Activated T-cell treated with anti-CD3 and anti-CD28 coated beads, Interleukin-2, amount 50 U/mL, for 1 hour (primary cell): ENCODE measurements at regions not wholly inside any gene's neighbourhood (a gene's known extent, or its start where the extent isn't known, plus 50 kb on each side); places are given as distances from the start of the nearest gene placed in this dataset.

ENCODE experiments used
- DNase-seq: peaks from one replicate; pipeline ENCODE4 v3.0.0-alpha.2; 2020

DNA sequence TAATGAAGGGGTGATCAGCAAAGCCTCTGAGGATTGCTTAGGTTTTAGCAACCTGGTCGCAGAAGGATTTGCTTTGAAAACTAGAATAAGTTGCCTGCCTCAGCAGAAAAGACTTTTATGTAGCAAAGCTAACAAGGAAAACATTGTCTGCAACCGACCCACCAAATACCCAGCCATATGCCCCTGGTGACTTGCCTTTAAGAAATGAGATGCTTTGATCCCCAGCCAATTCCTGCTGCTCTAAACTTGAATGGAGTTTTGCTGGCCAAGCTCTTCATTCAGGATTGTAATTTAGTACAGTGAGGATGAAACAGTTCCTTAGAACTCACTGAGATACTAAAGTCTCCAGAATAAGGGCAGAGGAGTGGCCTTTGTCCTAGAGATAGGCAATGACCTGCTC, 139.8 kb upstream of the PROK2 start:
- no peak for DNase-seq

DNA sequence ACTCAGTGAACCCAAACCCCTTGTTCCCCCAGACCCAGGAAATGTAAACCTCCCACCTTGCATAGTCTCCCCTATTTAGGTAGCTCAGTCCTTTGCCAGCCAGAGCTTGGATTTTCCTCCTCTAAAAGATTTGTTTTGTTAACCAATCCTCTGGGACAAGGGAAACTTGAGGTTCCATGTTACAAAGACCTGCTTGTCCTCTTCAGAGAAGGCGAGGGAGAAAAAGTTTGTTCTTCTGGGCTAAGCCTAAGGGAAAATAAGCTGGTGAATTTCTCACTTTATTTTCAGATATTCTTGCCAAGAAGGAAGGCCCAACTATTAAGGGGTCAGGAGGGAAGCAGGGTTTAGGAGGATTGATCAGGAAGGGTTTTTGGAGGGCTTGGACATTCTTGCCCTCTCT, 136.1 kb upstream of the PROK2 start:
- DNase-seq, result no peak

DNA sequence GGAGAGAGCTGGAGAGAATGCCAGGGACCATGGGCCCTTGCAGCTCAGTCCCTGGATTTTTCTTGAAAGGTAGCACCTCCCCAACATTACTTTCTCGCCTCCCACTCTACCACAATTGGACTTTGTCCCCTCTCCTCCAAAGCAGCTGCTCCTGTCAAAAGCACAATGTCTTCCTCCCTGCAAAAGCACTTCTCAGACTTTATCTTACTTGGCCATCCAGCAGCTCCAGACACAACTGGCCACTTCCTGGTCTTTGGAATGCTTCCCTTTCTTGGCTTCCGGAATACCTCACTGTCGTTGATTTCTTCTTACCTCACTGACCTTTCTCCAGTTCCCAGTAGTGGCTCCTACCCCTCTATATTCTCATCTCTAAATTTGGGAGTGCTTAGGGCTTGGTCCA, 134.6 kb upstream of the PROK2 start:
- no peak for DNase-seq

DNA sequence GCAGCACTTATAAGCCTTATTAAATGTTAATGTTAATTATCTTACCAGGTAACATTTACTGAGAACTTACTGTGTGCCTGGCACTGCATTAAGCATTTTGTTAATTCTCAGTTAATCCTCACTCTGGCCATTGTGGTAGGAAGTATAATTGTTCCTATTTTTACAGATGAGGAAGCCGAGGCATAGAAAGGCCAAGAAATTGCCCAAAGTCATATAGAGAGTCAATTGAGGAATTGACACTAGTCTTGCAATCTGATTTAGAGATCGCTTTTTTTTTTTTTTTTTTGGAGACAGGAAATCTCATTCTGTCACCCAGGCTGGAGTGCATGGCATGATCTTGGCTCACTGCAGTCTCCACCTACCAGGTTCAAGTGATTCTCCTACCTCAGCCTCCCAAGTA, 132.6 kb upstream of the PROK2 start:
- DNase-seq, result no peak

DNA sequence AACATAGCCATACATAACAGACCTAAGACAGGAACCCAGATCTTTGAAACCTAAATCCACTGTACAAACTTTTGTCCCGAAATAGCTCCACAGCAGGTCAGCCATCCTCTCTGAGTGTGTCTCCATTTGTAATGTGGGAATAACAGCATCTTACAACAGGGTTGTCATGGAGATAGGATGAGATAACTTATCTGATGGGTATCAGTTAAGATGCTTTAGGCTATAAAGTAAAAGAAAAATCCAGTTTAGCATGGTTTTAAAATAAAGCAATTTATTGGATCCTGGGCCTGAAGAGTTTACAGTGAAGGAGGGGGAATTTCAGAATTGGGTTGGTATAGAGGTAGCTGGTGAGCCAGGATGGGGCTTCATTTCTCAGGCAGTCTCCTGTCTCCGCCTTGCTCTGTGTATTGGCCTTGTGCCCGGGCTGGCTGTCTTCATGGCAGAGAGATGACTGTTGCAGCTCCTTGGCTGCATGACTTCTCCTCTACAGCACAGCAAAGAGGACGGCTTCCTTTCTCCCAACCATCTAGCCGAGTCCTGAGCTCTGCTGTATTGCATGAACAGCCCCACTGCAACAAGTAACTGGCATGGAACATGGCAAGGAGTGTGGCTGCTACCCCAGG, 131.9 kb upstream of the PROK2 start:
- DNase-seq, result no peak

DNA sequence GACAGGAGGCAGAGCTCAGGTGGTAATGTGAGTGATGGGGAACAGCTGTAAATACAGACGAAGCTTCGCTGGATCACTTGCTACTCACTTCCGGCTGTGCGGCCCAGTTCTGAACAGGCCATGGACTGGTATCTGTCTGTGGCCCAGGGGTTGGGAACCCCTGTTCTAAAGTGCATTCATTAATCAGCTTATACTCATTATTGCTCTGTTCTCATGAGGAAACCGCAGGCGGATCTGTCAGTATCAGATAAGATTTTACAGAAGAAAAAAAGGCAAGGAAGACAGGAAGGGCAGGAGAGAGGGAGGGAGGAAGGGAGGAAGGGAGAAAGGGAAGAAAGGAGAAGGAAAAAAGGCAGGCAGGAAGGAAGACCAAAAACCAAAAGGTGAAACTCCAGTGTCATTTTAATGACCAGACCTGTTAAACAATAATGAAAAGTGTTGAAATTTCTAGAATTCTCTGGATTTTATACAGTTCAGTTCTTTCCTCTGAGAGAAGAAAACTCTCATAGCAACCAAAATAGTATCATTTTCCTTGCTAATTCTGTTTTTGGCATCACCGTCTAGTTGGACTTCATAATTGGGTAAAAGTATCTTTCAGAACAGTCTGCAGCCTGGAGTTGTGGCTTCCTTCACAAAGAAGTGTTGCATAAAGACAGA, 128.0 kb upstream of the PROK2 start:
- DNase-seq, result no peak

DNA sequence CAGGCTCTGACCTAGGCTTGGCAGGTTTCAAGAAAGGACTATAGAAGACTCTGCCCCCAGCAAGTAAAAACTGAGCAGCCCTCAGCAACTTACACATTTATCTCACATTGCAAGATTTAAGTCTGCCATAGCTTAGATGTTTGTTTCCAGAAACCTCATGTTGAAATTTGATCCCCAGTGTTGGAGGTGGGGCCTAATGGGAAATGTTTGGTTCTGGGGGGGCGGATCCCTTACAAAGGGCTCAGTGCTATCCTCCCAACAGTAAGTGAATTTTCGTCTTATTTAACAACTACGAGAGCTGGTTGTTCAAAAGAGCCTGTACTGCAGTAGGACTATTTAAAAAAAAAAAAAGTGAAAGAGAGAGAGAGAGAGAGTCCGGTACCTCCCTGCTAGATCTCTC, 125.2 kb upstream of the PROK2 start:
- DNase-seq, result no peak

DNA sequence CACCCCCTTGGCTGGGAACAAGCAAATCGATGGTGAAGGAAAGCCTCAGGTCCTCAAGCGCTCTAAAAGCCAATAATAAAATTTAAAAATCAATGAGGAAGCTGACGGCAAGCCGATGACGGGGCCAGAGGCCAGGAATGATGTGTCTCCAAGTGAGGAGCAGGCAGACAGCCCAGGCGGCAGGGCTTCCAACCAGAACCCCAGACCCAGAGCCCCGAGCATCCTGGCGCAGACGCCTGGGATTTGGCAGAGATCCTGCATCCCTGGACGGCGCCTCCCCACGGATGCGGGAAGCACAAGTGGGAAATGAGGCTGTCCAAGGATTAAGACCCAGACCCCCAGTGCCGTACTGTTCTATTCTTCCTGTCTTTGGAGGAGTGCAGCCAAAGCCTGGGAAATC, 123.0 kb upstream of the PROK2 start:
- no peak for DNase-seq

DNA sequence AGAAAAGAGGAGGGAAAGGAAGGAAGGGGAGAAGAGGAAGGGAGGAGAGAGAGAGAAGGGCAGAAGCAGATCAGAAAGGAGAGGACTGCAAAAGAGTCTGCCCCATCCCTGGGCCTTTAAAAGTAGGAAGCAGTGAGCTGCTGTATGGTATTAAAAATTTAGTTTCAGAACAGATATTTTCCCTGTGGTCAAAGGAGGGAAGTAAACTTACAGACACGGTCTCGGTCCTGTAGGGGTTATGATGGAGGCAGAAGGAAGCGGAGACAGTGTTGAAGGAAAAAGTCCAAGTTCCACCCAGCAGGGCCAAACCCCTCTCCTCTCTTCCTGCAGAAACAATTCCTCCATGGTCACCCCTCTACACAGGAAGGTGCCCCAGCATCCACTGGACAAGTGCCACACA, 122.0 kb upstream of the PROK2 start:
- DNase-seq, result no peak

DNA sequence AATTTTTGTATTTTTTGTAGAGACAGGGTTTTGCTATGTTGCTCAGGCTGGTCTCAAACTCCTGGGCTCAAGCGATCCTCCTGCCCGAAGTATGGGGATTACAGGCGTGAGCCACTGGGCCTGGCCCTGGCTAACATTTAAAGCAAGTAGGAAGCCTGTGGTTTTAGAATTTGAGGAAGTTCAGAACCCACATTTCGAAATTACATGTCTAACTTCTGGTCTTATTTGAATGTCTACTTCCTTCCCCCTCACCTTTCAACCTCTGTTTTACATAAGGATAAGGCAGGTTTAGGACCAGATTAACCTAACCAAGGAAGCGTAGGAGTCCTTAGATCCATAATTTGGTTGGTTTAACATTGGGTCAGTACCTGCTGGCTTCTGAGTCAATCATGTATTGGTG, 120.5 kb upstream of the PROK2 start:
- DNase-seq, result no peak

DNA sequence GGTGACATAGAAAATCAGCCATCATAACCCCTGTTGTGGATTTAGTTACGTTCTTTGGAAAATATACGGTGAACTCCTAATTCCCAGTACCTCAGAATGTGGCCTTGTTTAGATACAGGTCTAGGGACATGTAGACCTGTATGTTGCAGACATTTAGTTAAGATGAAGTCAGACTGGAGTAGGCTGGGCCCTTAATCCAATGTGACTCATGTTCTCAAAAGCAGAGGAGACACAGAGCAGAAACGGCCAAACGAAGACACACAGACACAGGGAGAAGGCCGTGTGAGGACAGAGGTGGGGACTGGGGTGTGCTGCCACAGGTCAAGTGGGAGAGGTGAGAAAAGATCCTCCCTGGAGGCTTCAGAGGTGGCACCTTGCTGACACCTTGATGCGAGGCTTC, 119.0 kb upstream of the PROK2 start:
- DNase-seq, result no peak

DNA sequence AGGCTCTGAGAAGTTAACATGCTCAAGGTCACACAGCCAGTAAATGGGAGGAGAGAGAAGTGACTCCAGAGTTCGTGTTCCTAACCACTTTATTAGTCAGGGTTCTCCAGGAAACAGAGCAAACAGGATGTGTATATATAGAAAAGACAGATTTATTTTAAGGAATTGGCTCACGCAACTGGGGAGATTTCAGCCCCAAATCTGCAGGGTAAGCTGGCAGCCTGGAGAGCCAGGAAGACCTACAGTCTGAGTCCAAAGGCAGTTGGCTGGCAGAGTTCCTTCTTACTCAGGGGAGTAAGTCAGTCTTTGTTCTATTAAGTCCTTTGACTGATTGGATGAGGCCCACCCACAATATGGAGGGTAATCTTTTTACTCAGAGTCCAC, 118.2 kb upstream of the PROK2 start:
- no peak for DNase-seq

DNA sequence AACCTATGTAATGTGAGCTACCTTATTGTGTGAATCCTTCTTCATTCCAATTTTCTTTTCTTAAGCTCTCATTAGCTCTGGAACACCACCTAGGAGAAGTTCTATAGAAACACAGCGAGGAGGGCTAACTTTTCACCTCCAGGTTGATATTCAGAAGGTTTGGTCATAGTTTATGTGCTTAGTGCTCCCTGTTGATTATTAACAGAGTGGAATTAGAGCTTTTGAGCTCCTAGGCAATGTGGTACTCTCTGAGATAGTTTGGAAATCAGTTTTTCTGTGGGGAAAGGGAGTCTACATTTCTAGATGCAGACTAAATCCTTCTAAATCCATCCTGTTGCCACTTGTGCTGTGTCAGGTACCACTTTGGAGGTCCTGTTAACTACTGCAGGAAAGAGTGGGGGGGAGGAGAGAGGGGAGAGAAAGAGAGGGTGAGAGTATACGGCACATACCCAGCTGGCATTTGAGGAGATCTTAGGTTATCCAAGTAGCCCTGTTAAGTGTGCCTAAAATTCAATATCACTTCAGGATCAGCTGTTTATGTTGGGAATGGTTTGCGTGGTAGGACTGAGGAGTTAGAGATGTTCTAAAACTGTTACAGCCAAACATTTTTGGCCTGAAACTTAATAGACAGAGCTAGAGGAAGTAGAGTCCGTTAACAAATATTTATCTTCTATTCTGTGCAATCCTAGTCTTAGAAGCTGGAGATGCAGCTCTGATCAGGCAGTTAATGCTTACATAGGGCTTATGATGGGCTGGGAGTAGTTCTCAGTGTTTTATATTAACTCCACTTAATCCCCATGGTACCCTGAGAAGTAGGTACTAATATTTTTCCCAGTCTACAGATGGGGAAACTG, 117.5 kb upstream of the PROK2 start:
- DNase-seq, result no peak

DNA sequence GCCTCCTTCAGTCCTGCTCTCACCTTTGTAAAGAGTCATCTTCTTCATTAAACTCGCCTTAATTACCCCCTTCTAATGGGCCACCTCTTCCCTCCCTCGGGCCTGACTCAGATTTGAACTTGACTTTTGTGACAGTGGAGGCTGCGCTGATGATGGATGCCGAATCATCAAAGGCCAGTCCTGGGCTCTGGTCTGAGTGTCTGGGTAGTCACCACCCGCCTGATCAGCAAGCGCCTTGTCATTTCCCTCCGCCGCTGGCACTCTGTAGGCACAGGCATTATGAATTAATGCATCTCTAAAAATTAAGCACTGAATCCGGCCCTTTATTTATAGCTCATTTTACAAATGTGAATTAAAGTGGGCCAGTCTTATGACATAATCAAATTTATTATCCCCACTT, 116.7 kb upstream of the PROK2 start:
- DNase-seq, result no peak

DNA sequence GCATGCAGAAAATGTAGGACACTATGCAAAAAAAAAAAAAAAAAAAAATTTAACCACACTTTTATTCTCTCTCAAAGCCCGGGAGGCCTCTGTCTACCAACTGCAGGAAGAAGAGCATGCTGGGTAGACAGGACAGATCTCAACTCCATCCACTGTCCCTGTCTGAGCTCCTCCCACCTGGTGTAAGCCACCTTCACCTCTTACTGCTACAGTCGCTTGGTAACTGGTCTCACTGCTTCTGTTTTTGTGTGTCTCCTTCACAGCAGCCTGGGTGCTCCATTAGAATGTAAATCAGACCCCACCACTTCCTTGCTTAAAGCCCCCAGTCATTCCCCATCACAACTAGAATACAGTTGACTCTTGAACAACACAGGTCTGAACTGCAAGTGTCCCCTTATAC, 115.1 kb upstream of the PROK2 start:
- DNase-seq, result no peak

DNA sequence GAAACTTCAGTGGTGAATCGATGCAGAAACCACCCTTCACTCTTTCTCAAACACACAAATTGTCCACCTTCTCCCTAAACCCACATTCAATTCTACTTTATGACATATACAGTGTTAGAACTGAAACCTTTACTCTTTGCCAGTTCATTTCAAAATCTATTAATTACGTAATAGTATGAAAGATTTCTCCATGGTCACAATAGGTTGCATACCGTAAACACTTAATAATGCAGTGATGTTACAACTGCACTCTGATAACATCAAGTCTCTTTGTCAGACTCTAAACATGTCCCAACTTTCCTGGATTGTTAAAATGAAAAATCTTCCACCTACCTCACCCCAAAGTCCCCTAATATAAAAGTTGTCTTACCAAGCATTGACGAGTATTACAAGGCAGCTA, 111.8 kb upstream of the PROK2 start:
- no peak for DNase-seq

DNA sequence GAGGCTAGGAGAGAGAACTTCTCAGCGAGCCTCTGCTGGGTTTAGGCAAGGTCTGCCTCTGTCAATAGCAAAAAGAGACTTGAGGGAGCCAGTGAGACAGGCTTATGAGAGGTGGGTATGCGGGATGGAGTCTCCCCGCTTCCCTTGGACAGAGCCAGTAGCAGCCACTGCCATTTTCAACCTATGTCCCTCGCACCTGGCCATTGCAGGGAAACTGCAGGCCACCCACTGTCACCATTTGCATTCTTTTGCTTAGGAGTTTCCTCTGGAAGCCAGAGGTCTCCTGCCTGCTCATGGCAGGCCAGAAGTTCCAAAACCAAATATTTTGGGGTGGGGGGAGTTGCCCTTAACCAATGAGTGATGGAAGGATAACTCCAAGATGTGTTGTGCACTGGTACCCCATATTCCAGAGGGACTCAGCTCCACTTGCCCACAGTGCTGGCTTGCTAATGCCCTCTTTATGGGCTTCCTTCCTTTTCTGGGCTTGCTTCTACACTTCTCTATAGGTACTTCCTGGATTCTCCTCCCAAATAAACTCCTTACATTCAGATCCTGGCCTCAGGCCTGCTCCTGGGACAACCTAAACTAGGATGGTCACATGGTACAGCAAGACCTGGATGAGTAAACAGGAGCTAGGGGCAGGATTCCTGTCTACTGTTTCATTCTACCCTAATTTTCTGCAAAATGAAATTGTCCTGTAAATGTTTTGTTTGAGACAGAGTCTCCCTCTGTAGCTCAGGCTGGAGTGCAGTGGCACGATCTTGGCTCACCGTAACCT, 108.9 kb upstream of the PROK2 start:
- DNase-seq, result no peak

DNA sequence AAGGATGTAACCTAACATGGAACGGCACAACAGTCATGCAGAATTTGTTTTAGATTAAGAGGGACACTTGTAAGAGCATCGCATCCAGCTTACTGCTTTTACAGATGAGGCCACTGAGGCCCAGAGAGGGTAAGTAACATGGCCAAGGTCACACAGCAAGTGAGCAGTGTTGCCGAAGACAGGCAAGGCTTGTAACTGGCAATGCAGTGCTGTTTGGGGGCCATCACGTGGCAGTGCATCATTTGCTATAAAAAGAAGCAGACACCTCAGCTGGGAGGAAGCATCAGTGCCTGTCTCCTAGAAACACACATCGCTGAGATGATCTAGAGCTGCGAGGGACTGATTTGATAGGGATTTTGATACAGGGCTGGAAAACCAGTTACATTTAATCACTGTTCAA, 108.2 kb upstream of the PROK2 start:
- no peak for DNase-seq

DNA sequence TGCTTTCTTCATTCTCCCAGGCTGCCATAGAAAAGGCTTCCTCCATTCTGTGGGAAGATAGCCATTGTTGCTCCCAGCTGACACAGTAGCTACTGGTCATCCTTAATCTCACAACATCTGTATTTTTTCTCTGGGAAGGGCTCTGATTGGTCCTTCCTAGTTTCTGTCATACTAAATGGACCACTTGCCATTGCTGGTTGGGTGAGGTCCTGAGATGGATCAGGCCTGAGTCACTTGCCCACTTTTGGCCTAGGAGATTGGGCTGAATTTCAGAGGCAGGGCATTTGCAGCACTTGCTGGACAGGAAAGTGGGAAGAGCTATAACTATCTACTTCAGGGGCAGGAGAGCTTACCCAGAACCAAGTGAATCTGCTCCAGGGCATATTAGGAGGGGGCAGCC, 106.5 kb upstream of the PROK2 start:
- no peak for DNase-seq

DNA sequence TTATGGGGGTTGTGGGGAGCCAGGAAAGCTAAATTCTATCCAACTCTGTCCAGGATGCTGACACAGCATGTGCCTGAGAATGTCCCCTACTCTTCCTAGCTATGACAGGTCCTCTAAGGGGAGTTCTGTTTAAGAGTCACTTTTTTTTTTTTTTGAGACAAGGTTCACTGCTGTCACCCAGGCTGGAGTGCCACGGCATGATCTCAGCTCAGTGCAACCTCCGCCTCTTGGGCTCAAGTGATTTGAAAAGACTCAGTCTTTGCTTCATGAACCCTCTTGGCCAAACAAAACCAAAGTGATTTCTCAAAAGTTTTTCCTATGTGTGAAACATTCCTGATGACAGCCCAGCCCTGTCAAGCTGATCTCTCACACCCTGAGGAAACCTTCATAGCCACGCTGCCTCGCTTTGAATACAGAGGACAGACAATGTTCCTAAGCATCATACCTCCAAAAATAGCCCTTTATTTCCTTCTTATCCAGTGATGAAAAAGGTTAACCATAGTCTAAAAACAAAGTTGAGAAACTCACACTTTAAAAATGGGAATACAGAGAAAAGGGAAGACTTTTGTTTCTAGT, 105.5 kb upstream of the PROK2 start:
- no peak for DNase-seq

DNA sequence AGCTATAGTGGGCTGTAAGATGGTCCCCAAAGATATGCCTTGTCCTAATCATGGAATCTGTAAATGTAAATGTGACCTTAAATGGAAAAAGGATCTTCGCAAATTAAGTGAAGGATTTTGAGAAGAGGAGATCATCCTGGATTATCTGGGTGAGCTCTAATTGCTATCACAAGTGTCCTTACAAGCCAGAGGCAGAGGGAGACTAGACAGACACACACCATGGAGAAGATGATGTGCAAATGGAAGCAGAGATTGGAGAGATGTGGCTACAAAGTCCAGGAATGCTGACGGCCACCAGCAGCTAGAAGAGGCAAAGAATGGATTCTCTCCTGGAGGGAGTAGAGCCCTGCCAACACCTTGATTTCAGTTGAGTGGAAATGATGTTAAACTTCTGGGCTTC, 102.3 kb upstream of the PROK2 start:
- no peak for DNase-seq

DNA sequence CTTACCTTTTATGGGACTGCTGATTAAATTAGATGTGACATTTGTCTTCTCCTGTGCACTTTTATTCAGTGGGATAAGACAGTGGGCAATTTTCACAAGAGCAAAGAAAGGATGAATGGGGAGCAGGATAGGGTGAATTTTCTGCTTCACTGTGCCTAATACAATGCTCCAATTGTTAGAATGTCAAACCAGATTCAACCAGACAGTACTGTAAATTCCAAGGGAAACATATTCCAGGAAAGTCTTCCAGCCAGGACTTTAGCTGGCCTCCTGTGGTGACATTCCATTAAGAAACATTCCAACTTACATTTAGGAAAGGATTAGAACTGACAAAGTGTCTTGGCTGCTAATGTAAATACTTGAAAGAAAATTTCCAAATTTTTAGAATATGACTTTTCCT, 100.1 kb upstream of the PROK2 start:
- no peak for DNase-seq

DNA sequence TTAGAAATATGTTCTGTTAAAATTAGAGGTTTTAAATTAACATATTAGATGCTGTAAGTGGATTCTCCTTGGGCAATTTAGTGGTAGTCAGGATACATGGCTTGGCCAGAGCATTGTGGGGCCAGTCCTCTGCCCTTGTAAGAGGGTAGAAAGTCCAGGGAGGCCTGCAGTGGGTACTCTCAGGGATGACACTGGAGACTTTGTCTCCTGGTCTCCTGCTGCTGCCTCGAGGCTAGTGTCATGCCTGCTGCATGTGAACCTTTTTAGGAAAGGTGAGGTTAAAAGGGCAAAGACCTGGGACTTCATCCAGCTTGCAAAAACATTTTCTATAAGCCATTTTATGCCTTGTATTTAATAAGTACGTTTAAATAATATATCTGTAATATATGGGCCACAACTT, 96.8 kb upstream of the PROK2 start:
- no peak for DNase-seq
